GM12891 (cell line): ENCODE measurements at regions not wholly inside any gene's neighbourhood (a gene's known extent, or its start where the extent isn't known, plus 50 kb on each side); places are given as distances from the start of the nearest gene placed in this dataset.

ENCODE experiments used
- PAX5 ChIP-seq: IDR thresholded peaks from 2 replicates; pipeline ENCODE4 v1.6.1; 2011; ENCODE audit warnings: low read length, moderate library complexity, mild to moderate bottlenecking; ENCODE audit not compliant: insufficient read depth, severe bottlenecking
- POLR2A ChIP-seq: IDR thresholded peaks from 2 replicates; pipeline ENCODE4 v1.6.1; 2011; ENCODE audit warnings: low read depth, low read length, control low read depth
- POLR2AphosphoS5 ChIP-seq: IDR thresholded peaks from 2 replicates; pipeline ENCODE4 v1.6.1; 2011; ENCODE audit warnings: low read depth, low read length, control low read depth
- POU2F2 ChIP-seq: IDR thresholded peaks from 2 replicates; pipeline ENCODE4 v1.6.1; 2011; ENCODE audit warnings: low read depth, mild to moderate bottlenecking, control low read depth, low read length, moderate library complexity
- SPI1 ChIP-seq: IDR thresholded peaks from 2 replicates; pipeline ENCODE4 v1.6.1; 2011; ENCODE audit warnings: low read depth, low read length, control low read depth
- TAF1 ChIP-seq: IDR thresholded peaks from 2 replicates; pipeline ENCODE4 v1.6.1; 2011; ENCODE audit warnings: low read depth, low read length, control low read depth

GRCh38 chr5:141783947-141784296 lies 94.3 kb downstream of the PCDH1 start:
- no peak for TF ChIP-seq POLR2A
- TF ChIP-seq TAF1, result no peak
- no peak for TF ChIP-seq POLR2AphosphoS5
- no peak for TF ChIP-seq SPI1
- no peak for TF ChIP-seq PAX5
- no peak for TF ChIP-seq POU2F2
